SK-MEL-5 (cell line): ENCODE measurements at regions not wholly inside any gene's neighbourhood (a gene's known extent, or its start where the extent isn't known, plus 50 kb on each side); places are given as distances from the start of the nearest gene placed in this dataset.

Source experiments
- DNase-seq: peaks from one replicate; pipeline ENCODE4 v3.0.0-alpha.2; 2016; ENCODE audit warnings: low read depth, low spot score
- in situ Hi-C: cut with HindIII; loops from 2 replicates; pipeline ENCODE4 v1.10.0; 2016; ENCODE audit warnings: low sequenced_read_pairs, high pct_unique_total_duplicates, low pct_unique_long_range_greater_than_20kb
- small RNA-seq, 2 experiments: library from RNA; depleted of rRNA; stranded (forward); fragments of <200 nt; gene quantifications; one replicate each; pipeline ENCODE3, GENCODE V24; 2014

DNA sequence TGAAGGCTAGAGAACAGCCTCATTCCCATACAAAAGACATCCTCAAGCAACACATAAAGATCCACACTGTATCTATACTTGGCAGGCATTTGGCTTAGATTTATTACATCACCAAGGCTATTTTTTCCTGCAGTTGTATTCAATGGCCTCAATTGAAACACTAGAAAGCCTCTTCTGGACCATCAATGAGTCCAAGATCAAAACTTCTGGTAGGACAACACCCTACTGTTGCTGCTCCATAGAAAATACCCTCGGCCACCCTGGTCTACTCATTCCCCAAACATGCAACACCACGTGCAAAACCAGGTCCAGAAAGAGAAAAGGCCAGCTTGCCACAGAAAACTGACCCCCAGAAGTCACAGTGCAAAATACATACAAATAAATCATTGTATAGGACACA lies 56.9 kb upstream of the CADM1 start:
- DNase-seq = peak; percentile 65
- in situ Hi-C loops = no loop called here

DNA sequence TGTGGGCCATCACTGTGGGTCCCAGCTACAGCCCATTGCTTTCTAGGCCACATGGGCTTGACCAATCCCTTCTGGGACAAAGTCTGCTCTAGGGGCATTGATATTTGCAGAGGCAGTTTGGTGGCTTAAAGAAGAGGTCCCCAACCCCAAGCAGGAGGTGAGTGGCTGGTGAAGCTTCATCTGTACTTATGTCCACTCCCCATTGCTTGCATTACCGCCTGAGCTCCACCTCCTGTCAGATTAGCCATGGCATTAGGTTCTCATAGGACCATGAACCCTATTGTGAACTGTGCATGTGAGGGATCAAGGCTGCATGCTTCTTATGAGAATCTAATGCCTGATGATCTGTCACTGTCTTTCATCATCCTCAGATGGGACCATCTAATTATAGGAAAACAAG lies 54.4 kb upstream of the CADM1 start:
- in situ Hi-C loops = no loop called here

DNA sequence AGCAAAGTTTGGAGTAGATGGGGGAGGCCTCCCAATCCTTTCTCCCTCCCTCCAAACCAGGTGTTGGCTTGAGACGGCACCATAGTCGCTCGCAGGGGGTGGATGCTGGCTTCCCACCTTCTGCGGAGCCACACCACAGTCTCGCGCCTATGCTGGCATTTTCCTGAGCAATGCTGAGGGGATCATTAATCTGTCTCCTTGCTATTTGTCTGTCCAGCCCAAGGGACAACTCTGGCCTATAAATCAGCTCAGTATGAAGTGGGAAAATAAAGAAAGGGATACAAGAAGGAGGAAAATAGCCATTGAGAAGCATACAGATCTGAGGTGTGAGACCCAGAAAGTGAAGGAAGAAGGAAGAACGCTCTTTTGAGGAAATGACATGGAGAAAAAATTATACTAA lies 53.5 kb upstream of the CADM1 start:
- in situ Hi-C loops = no loop called here
- DNase-seq = no peak

More for the DNA sequence above, 54.4 kb upstream of the CADM1 start:
- DNase-seq = no peak

DNA sequence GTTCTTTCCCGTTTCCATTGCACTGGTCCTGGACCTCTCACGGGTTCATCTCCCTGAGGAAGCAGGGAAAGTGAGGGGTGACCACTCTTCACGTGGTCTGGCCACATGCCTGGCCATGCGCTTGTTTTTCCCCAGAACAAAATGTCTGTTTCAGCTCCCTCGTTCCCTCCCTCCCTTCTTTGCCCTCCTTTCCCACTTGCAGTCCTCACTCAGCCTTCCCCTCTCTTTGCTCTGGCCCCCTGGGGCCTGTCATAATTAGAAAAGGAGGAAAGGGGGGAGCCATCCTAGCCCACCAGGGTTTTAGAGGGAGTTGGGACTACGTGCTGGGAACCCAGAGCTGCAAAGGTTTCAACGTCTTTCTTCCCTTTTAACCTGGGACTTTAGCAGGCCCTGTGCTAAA lies 52.8 kb upstream of the CADM1 start:
- in situ Hi-C loops = no loop called here
- DNase-seq = no peak

DNA sequence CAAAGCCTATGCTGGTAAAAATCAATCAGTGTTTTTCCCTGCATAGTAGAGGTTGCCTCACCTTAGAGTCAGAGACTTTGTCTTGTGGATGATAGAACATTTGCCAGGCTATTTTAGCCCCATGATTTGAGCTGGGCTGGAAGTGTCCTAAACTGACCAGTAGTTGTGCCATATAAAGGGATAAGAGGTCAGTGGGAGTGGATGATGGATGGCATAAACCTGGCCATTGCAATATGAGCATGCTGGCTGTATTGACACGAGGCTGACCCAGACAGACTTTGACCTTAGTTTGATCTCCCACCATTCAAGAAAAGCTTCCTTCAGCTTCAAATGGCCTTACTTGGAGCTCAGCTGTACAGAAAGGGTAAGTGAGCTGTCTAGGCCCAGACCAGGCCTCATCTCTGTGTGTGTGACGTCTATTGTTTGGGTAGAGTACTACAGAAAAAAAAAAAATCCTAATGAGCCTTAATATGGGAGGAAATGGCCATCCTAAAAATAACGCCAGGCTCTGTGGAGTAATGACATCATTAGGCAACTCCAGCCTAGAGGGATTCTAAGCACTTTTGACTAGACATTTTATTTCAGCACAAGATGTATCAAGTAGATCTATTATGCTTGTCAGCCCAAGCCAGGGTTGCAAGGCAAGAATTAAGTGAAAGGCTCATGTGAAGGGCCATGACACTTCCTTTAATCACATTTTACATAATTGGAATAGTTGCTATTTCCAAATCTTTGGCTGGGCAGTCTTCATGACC lies 51.3 kb upstream of the CADM1 start:
- in situ Hi-C loops = no loop called here
- DNase-seq = peak; percentile 1

Small RNA genes in the stretch of these regions (small RNA-seq; reads per million reads assigned to genes)
- gene AP000770.2 (0 reads per million in 2 experiments), gene RF01210 (0 to 0.08 reads per million in 2 experiments), gene RPL12P46 (0 reads per million in 2 experiments)
